ENCODE measurements at regions not wholly inside any gene's neighbourhood (a gene's known extent, or its start where the extent isn't known, plus 50 kb on each side); places are given as distances from the start of the nearest gene placed in this dataset.

DNA sequence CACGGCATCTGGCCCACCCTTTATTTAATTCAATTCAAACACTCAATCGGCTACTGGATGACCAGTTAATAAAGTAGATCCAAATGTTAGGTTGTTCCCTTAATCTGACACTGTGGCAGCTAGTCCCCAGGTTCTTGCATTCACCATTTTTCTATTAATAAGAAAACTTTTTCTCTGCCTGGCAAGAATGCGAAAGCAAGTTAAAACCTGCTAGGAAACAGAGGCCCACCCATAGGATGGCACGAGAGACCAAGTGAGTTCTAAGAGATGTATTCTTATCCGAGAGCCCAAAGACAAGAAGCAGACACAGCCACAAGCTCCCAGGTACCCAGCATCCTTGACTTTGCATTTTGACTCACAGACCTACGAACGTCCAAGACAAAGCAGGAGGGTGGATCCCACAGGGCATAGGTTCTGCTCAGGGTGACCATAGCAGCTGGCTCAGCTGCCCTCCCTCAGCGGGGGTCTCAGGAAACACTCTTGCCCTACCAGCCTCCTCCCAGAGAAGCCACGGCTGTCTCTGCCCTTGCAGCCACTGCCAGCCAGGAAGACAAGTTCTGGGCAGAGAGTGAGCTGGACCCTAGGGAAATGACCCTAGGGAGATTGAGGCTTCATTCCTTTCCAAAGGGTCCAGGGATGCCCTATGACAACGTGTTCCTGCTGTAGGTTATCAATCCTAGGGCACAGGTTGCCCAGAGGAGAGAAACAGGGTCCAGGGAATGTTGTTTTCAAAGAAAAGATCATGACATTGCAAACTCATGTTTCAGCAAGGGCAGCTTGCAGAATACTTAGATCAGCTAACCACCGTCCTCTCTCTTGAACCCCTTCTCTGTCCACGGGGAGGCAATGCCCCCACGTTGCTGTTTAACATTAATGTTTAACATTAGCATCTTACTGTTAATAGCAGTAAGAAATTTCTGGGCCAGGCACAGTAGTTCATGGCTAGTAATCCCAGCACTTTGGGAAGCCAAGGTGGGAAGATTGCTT lies 147.2 kb upstream of the ZNF507 start:
- H3K36me3 Mint-ChIP-seq (ENCODE audit: insufficient read depth), result no peaks in the 10 kb centered on the region
- TF ChIP-seq, protein P1, sequence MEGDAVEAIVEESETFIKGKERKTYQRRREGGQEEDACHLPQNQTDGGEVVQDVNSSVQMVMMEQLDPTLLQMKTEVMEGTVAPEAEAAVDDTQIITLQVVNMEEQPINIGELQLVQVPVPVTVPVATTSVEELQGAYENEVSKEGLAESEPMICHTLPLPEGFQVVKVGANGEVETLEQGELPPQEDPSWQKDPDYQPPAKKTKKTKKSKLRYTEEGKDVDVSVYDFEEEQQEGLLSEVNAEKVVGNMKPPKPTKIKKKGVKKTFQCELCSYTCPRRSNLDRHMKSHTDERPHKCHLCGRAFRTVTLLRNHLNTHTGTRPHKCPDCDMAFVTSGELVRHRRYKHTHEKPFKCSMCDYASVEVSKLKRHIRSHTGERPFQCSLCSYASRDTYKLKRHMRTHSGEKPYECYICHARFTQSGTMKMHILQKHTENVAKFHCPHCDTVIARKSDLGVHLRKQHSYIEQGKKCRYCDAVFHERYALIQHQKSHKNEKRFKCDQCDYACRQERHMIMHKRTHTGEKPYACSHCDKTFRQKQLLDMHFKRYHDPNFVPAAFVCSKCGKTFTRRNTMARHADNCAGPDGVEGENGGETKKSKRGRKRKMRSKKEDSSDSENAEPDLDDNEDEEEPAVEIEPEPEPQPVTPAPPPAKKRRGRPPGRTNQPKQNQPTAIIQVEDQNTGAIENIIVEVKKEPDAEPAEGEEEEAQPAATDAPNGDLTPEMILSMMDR (IDR thresholded peaks at IDR 0.05; ENCODE audit: unreplicated experiment), result no peak
- H3K9me3 Mint-ChIP-seq (ENCODE audit: low read depth), result peaks cover 2% of the 10 kb centered on the region
- DNase-seq (ENCODE audit: low spot score, unreplicated experiment), result no peak
- peaks cover 1% of the 10 kb centered on the region for H3K4me1 Mint-ChIP-seq (ENCODE audit: low read depth)
- H3K27ac Mint-ChIP-seq, result no peak overlapping the region
- no peak overlapping the region for H3K4me3 Mint-ChIP-seq (ENCODE audit: low read depth)
- peaks cover 37% of the 10 kb centered on the region for H3K27me3 Mint-ChIP-seq

DNA sequence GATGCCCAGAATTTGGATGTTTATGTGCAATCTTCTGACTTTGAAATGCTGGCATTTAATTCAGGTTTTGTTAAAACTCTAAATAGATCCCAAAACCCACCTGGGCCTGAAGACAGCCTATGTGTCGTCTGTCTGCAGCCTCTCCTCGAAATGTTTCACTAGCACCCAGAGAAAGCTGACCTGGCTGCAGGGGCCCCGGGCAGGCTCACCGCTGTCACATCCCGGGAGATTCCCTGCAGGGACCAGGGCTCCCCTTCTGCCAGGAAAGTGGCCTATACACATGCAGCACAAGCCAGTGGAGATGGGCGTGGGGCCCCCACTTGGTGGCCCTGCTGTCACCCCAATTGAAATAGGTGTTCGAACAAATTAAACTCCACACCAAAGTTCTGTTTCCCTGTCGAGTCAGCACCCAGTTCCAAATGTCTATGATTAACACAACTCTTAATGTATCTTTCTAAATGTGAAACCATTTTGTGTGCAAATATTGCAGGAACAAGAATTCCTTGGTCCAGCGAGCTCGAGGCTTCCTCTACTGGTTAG lies 145.8 kb upstream of the ZNF507 start:
- Mint-ChIP-seq H3K27ac (no peak overlapping the region), H3K36me3 (ENCODE audit: insufficient read depth) (no peaks in the 10 kb centered on the region), H3K27me3 (peaks cover 38% of the 10 kb centered on the region), H3K9me3 (ENCODE audit: low read depth) (no peaks in the 10 kb centered on the region), H3K4me1 (ENCODE audit: low read depth) (peaks cover 1% of the 10 kb centered on the region), H3K4me3 (ENCODE audit: low read depth) (no peak overlapping the region)
- DNase-seq (ENCODE audit: low spot score, unreplicated experiment), result no peak
- TF ChIP-seq, protein P1 (IDR thresholded peaks at IDR 0.05; ENCODE audit: unreplicated experiment), result no peak

DNA sequence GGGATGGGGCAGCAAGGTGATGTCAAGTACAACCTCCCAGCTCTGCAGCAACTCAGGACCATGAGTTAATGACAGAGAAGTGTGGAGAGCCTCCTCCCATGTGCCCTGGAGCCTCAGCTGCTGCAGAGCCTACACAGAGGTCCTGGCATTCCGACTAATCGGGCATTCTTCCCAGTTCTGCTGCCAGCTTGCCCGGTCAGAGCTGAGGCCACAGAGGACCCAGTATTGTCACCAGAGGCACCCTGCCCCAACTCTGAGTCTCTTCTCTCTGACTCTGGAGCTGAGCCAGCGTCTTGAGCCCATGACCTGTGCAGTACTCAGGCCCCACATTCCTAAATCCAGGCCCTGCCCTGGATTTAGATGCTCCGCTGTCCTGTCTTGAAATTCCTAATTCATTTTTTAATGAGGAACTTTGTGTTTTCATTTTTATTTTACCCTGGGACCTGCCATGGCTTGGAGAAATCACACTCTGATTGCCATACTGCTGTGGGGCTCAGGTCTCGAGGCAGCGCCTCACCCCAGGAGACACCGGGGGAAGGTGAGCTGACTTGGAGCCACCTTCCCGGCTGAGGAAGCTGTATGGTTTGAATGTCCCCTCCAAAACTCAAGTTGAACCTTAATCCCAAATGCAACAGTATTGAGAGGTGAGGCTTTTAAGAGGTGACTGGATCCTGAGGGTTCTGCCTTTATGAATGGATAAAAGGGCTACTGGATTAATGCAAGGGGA lies 144.9 kb upstream of the ZNF507 start:
- H3K27ac Mint-ChIP-seq, result no peak overlapping the region

DNA sequence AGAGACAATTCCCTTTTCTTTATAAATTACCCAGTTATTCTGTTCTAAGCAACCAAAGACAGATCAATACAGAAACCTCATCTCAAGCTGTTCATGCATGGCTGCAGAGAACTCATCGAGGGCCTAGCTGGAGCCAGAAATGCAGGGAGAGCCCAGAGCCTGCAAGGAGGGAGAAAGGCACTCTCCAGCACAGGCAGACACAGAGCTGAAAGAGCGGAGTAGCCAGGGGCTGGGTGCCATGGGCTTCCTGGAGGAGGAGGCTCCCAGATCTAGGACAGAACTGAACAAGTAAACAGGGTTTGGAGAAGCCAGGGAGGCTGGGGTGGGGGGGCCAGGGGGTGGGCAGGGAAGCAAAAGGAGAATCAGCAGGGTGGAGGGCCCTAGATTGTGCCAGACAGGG lies 144.2 kb upstream of the ZNF507 start:
- TF ChIP-seq, protein P1 (IDR thresholded peaks at IDR 0.05; ENCODE audit: unreplicated experiment), result no peak
- Mint-ChIP-seq H3K27me3 (peaks cover 41% of the 10 kb centered on the region), H3K36me3 (ENCODE audit: insufficient read depth) (no peaks in the 10 kb centered on the region), H3K4me1 (ENCODE audit: low read depth) (peaks cover 1% of the 10 kb centered on the region), H3K9me3 (ENCODE audit: low read depth) (no peaks in the 10 kb centered on the region), H3K27ac (no peak overlapping the region), H3K4me3 (ENCODE audit: low read depth) (no peak overlapping the region)
- DNase-seq (ENCODE audit: low spot score, unreplicated experiment), result no peak

More for the DNA sequence above, 144.9 kb upstream of the ZNF507 start:
- DNase-seq (ENCODE audit: low spot score, unreplicated experiment), result no peak
- H3K36me3 Mint-ChIP-seq (ENCODE audit: insufficient read depth), result no peaks in the 10 kb centered on the region
- peaks cover 38% of the 10 kb centered on the region for H3K27me3 Mint-ChIP-seq
- peaks cover 1% of the 10 kb centered on the region for H3K4me1 Mint-ChIP-seq (ENCODE audit: low read depth)
- no peaks in the 10 kb centered on the region for H3K9me3 Mint-ChIP-seq (ENCODE audit: low read depth)
- TF ChIP-seq, protein P1 (IDR thresholded peaks at IDR 0.05; ENCODE audit: unreplicated experiment), result no peak
- no peak overlapping the region for H3K4me3 Mint-ChIP-seq (ENCODE audit: low read depth)

DNA sequence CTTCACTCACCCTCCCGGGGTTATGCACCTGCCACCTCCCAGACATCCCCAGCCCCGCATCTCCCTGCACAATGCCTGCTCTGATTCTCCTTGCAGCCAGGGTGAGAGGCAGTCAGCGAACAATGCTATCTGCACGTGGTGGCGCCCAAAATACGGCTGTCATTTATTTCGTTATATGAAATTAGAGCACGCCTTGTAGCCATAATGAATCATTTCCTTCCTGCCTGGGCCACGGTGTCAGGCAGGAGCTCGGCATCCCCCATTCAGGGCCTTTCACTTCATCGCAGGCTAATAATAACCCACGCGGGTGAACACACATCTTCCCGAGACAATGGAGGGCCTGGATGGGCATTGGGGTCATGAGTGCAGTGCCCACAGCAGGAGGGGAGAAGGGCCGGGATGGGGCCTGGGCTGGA lies 143.8 kb upstream of the ZNF507 start:
- Mint-ChIP-seq H3K9me3 (ENCODE audit: low read depth) (no peaks in the 10 kb centered on the region), H3K4me1 (ENCODE audit: low read depth) (peaks cover 1% of the 10 kb centered on the region), H3K4me3 (ENCODE audit: low read depth) (no peak overlapping the region), H3K27me3 (peaks cover 40% of the 10 kb centered on the region), H3K27ac (no peak overlapping the region), H3K36me3 (ENCODE audit: insufficient read depth) (no peaks in the 10 kb centered on the region)
- DNase-seq (ENCODE audit: low spot score, unreplicated experiment), result no peak
- TF ChIP-seq, protein P1 (IDR thresholded peaks at IDR 0.05; ENCODE audit: unreplicated experiment), result no peak
